NOMO-1 treated with DMSO at 0.1 percent for 48 hours (cell line): ENCODE measurements at regions not wholly inside any gene's neighbourhood (a gene's known extent, or its start where the extent isn't known, plus 50 kb on each side); places are given as distances from the start of the nearest gene placed in this dataset.
A peak's percentile ranks its signal among the peaks of the same experiment; 100 is the strongest.

Experiments
- DNase-seq: peaks from one replicate; lab custom pipeline; 2025; ENCODE audit not compliant: unreplicated experiment; lab: John Stamatoyannopoulos, UW

DNA sequence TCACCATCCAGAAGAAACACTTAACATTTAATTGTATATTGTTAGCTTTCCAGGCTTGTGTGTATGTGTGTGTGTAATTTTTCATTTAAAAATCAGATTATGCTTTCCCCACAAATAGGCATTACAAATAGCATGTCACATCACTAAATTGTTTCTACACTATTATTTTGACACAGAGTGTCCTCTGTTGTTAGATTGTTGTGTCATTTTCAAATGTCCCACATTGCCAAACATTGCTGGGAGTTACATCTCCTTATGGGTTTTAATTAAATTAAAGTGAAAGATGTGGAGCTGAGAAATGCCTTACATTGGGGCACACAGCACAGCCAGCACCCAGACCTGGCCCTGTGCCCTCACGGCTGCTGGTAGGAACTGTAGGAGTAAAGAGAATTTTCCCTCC lies 295.6 kb downstream of the ZEB1 start:
- DNase-seq, result no peak

DNA sequence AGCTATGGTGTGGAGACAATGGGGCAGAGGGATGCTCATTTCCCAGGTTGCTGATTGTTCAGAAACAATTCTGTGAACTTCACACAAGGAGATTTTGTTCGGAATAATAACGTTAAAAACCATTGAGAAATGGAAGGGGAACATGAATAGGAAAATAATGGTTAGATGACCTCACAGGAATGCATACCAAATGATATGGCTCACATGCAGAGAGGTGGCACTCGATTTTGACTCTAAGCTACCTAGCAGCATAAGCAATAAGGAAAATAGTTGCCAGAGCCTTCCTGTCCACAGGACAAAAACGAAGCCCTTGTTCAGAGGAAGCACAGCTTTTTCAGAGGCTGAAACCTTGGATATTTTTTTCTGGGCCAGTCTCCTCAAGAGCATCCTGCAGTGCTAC lies 293.1 kb downstream of the ZEB1 start:
- DNase-seq, result no peak

DNA sequence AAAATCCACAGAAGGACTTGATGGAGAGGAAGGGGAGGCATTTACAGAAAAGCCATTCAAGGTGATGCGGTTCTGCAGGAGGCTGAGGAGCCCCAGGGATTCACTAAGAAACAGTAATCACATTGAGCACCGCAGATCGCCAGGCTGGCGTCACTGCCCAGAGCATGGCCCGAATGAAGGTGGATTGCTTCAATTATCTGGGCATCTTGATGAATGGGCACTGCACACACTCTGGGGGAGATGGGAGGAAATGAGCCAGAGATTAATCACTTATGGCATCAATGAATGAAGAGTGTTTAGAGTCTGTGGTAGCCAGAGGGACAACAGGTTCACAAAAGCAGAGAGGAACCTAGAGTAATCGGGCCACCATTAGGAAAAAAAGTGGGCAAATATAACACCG lies 292.1 kb downstream of the ZEB1 start:
- no peak for DNase-seq

DNA sequence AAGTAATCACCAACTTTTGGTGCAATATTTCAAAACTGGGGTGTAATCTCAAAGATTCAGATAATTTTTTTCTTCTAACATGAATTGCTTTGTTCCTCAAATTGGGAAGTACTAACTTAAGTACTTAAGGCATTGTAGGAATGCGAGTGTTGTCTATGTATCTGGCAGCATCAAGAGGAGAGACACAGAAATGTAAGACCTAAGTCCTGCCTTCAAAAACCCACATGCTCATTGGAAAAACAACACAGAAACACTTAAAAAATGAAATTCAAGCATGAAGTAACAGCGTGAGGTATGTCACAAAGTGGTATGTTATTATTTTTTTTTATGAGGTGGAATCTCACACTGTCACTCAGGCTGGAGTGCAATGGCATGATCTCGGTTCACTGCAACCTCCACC lies 288.5 kb downstream of the ZEB1 start:
- DNase-seq, result no peak

DNA sequence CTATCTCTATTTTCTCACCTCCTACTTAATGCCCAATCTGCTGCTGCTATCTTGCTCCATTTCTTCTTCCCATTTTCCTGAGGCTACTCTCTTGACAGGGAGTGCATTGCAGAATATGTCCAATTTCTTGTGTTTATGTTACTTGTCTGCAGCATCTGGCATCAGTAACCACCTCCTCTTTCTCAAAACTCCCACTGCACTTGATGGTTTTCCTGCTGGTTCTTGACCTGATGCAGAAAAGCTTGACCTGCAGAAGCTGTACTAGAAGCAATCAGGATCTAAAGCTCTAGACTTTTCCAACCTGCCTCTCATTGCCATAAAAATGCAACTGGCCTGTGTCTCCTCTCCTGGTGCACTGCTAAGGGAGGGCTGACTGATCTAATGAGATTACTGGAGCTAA lies 287.8 kb downstream of the ZEB1 start:
- DNase-seq, result no peak

DNA sequence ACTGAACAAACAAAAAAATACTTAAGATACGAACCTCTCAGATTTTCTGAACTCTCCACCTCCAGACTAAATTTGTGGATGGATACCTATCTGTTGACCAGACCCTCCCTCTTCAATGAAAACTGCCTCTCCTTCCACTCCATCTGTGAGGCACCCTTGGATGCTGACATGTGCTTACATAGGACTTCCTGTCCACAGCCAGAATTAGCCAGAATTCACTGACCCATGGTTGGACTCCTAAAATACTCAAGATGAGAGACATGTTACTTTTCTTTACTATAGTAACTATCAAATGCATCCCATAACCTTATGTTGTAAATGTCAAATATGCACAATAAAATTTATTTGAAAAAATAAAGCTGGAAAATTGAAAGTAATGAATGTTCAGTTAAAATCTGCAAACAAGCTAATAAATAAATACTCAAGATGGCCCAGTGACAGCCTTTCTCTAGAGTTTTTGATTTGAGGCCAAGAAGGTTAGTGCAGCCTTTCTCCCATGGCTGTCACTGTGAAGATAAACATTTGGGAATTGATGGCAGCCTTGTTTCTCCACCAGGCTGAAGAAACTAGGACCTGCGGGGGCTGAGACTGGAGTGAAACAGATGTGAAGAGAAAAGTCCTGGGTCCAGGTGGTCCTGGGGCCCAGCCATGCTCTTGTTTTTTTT lies 287.0 kb downstream of the ZEB1 start:
- no peak for DNase-seq

DNA sequence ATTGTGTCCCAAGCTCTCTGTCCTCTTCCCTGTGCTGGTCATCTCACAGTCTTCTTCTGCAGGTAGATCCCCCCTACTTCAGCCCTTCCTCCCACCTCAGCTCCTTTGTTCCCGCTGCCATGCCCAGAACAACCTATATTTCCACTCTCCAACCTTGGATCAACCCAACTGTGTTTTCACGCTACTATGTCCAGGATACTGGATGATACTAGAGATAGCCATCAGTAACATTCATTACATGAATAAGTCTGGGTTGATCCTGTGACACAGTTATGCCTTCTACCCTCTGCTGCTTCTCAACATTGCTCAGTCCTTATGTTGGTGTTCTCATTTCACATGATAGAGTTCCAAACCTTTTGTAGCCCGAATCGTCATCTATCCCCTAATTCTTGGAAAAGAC lies 286.4 kb downstream of the ZEB1 start:
- no peak for DNase-seq

DNA sequence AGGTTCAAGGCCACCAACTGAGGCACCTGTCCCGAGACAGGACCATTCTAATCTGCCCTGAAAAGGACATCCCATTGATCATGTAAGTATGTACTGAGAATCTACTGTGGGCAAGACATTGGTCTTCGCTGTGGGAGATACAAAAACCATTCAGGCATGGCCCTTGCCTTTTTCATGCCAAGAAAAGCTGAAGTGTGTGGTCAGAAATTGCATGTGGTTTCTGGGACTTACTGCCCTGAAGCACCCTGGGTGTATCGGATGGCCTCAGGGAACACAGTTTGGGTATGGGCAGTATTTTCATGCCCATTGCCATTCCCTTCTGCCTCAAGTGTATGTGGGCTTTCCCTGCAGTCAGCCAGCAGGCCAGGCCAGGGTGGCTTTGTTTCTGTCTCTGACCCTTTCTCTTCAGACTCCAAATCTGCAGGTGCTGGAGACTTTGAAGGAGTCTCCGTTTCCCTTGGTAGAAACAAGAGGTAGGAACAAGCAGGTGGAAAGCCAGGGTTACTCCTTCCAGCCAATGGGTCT lies 285.7 kb downstream of the ZEB1 start:
- no peak for DNase-seq

DNA sequence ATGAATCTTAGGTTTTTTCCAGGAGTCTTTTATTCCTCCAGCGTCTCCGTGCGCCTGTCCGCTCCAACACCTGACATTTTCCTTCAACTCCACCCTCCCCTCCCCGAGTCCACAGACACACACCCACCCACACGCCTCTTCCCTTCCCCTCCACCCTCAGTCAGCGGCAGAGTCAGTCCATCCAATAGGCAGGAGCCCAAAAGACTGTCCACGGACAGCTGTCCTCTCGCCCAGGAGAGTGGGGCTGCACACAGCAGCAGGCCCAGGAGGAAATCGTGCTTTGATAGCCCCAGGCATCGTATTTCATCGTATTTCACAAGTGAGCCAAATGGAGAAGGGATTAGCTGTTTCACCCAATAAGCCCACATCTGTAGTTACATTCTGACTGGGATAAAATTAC lies 285.1 kb downstream of the ZEB1 start:
- DNase-seq, result no peak

DNA sequence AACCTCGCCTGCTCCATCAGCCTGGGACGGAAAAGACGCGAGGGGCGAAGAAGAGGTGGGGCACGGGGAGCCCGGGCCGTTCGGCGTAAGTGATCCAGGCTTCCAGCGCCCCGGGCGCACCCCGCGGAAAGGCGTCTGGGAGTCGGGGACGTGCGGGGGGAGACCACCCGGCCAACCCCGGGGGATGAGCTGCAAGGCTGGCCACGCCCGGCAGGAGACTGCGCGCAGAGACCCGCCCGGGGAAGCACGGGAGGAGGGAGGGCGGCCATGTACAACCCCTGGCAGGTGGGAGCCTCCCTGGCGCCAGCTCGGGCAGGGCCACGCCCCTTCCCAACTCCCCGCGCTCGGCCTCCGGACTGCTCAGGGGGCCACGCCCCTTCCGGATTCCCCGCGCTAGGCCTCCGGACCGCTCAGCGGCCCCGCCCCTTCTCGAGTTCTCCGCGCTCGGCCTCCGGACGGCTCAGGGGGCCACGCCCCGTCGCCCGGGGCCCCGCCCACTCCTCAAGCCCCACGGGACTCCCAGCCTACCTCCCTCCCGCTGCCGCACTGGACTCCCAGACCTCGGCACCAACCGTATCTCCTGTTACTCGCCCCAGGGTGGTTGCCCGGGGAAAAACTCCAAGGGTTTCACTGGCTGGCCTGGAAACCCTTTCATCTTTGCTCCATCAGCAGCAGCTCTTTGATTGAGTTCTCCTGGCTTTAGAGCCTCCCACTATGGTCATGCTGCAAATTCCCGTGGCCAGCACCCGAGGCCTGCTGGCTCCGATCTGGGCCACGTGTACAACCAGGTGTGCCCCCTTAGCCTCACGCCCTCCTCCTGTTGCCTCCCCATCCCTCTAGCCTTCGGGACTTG lies 284.4 kb downstream of the ZEB1 start:
- peak; percentile 96 for DNase-seq

DNA sequence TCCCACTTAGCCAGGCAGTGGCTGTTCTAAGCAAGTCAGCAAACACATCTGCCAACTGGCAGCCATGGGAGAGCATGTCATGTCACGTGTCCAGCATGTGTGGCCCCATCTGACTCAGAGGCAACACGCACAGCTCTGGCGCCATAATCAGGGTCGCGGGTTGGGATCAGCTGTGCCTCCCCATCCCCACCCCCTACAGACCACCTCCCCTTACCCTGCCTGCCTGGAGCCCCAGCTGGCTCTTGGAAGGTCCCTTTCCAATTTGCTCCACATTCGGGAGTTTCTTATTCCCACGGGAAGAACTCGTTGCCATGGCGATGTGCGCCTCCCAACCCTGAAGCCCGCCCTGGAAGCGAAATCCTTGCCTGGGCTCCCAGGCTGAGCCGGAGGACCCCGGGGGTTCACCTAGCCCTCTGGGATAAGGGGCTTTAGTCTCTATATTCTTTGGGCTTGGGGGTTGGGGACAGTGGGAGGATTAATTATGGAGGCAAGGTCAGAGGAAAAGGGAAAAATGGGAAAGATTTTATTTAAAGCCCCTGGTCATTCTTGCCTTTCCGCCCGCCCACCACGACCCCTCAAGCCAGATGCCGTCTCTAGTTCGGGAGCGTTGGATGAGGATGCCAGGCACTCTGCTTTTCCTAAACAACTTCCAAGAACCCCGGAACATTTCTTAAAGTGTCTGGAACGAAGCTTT lies 283.7 kb downstream of the ZEB1 start:
- no peak for DNase-seq

DNA sequence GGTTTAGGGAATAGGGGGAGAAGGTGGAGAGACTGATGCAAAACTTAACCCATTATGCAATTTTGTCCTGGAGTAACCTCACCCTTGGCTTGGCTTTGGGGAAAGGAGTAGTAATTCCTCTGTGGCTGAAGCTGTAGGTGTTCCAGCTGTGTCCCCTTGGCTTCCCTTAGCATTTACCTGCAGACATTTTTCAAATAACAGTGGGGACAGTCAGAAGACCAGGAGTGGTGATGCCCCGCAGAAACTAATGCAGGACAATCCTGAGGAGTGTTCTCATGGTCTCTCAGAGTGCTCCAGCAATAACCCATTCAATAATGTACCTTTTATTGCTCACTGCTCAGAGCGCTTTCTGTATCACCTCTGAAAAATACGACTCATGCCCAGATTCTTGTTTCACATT lies 282.1 kb downstream of the ZEB1 start:
- no peak for DNase-seq

DNA sequence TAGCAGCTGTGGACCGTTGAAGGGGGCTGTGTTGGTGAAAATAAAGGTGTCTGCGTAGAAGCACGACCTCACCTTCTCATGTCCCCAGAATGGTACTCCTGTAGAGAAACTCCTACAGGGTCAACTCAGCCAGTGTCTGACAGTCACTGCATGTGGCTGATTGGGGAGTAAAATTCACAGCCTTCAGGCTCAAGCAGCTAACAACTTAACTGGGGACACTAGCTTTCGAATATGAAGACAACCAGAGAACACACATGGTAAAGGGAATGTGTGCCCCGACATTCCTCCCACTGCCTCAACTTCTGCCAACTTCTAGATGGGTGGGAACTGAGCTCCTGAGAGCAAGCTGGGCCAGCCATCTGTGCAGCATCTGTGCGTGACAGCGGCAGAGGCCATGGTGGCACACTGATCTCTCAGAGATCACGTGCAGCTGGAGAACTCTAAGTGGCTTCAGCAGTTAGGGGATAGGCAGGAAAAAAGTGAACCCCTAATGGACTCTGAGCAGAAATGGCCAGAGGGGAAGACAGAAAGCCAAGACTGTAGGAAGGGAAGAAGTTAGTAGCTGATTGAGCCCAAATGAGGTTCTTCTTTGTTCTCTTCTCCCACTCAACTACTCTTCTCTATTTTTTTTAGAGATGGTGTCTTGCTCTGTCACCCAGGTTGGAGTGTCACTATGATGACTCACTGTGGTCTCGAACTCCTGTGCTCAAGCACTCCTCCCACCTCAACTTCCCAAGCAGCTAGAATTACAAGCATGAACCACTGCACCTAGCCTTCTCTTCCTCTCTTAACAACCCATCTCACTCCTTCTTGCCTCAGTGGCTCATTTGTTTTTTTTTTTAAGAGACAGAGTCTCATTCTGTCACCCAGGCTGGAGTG lies 280.8 kb downstream of the ZEB1 start:
- DNase-seq, result peak; percentile 27

DNA sequence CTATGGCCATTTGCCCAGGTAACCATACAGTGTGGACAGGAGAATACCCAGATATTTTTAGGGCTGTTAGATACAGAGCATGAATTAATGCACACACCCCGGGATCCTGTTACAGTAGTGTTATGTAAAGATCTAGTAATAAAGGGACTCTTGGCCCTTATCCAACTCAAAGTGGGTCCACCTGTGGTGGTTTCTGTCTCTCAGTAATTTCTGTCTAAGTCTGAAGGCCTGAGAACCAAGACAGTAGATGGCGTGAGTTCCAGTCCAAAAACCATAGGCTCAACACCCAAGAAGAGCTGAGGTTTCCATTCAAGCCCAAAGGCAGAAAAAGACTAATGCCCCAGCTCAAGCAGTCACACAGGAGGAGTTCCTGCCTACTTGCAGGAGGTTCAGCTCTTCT lies 277.7 kb downstream of the ZEB1 start:
- no peak for DNase-seq

DNA sequence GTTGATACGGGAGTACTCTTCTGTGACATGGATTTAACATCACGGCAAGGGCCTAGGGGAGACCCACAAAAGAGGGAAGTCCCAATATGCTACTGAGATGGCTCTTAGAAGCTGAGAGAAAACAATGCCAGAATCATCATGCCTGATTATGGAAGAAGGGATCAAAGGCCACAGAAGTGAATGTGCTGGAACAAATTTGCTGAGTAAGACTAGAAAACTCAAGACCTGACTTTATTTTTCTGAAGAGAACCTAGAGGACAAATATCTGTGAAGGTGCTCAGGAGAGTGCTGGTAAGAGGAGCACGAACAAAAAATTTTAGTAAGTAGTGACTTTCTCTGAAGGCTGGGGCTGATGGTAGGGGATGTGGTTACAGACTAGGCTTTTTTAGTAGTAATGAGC lies 277.0 kb downstream of the ZEB1 start:
- DNase-seq, result no peak

DNA sequence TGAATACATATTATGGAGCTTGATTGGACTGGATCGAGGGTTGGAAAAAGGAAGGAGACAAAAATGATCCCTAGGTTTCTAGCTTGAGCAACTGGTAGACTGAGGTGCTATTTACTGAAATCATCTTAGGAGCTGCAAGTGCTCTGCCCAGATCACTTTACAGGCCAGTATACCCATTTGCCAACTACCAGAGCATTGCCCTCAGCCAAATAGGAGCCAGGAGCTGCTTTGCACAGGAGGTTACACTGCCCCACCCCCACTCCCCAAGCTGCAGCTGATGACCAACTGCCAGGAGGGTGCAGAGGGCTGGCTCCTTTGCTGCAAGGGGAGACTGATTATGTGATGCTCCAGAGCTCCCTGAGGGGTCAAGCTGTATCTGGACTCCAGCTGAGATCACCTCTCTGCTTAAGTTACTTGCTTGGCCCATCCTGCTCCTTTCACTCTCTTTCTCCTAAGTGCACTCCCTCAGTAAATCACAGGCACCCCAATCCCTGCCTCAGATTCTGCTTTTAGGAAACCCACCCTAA lies 275.4 kb downstream of the ZEB1 start:
- DNase-seq, result no peak

DNA sequence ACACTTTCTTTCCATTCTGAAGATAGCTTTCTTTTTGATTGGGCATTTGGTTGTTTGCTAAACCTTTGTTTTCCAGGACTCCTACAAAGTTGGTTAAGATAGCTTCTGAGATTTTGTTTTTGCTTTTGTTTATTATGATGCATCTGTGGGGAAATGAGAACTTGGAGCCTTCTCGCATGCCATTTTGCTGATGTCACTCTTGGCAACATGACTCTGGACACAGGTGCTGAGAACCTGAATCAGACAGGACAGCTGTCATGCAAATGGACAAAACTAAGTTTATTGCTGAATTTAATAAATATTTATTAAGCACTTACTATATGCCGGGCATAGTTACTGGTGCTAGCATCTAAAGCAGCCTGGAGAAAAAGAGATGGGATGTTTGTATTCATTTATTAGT lies 274.1 kb downstream of the ZEB1 start:
- no peak for DNase-seq

DNA sequence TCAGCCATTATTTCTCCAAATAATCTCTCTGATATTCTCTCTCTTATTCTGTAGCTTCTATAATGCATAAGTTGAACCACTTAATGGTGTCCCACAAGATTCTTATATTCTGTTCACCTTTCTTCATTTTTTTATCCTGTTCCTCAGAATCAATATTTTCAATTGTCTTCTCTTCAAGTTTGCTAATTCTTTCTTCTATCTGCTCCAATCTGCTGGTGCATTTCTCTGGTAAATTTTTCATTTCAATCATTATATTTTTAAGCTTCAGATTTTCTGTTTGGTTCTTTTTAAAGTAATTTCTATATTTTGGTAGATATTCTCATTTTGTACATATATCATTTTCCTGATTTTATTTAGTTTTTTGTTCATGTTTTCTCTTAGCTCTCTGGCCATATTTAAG lies 272.6 kb downstream of the ZEB1 start:
- DNase-seq, result no peak

DNA sequence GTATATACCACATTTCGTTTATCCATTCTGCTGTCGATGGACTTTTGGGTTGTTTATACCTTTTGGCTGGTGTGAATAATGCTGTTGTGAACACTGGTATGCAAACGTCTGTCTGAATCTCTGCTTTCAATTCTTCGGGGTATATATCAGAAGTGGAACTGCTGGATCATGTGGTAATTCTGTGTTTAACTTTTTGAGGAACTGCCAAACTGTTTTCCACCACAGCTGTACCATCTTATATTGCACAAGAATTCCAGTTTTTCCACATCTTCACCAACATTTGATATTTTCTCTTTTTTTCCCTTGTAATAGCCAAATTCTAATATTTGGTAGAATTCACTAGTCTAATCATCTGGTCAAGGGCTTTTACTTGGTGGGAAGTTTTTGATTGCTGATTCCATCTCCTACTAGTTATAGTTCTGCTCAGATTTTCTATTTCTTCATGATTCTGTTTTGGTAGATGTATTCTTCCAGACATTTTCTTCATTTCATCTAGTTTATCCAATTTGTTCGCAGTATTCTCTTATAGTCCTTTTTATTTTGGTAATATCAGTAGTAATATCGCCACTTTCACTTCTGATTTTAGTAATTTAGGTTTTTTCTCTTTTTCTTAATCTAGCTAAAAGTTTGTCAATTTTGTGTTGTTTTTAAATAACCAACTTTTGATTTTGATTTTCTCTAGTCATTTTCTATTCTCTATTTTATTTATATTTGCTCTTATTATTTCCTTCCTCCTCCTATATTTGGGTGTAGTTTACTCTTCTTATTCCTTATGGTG lies 271.2 kb downstream of the ZEB1 start:
- peak; percentile 77 for DNase-seq

DNA sequence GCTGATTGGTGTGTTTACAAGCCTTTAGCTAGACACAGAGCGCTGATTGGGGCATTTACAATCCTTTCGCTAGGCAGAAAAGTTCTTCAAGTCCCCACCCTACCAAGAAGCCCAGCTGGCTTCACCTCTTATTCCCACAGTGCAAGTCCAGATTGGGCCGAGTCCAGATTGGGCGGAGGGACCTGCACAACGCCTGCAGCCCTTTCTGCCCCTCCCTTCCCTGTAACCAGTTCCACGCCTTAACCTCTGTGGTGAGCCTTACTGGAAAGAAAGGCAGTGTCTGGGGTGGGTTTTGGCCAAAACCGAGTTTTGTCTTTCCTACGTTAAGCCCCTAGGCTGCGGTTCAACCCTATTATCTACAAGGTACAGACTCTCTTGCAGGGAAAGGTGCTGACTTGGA lies 268.7 kb downstream of the ZEB1 start:
- DNase-seq, result no peak
